ENCODE measurements at regions not wholly inside any gene's neighbourhood (a gene's known extent, or its start where the extent isn't known, plus 50 kb on each side); places are given as distances from the start of the nearest gene placed in this dataset.

GRCh38 chr2:238548902-238549462 lies 122.3 kb downstream of the ASB1 start:
- no peak for DNase-seq (ENCODE audit: low read depth, low spot score)
- no peaks in the 10 kb centered on the region for H3K27me3 ChIP-seq (ENCODE audit: control insufficient read depth, insufficient read depth, low read length)
- in situ Hi-C loops (cut with HindIII; ENCODE audit: low pct_unique_long_range_greater_than_20kb, low sequenced_read_pairs) (no loop called here), intact Hi-C loops (cut with micrococcal nuclease; ENCODE audit: unreplicated experiment) (no loop called here)
- no peaks in the 10 kb centered on the region for H3K4me1 ChIP-seq (ENCODE audit: control insufficient read depth, insufficient read depth, low read length)
- POLR2A ChIA-PET, result no interaction called here
- no peak overlapping the region for H3K4me3 ChIP-seq (ENCODE audit: low read depth in 2 of 2, low read length in 2 of 2)
- peaks cover 8% of the 10 kb centered on the region; the same call in 1 of the 2 replicates for H3K9me3 ChIP-seq (ENCODE audit: control insufficient read depth, insufficient read depth, low read depth, low read length)
- no peak for ATAC-seq
- BruUV-seq (replicated peaks), result no TSS peak
- no peaks in the 10 kb centered on the region for H3K36me3 ChIP-seq (ENCODE audit: control insufficient read depth, insufficient read depth, low read length)
- no peak overlapping the region for H3K27ac ChIP-seq (ENCODE audit: low read length)
- CTCF ChIA-PET, result no interaction called here
- no peak for TF ChIP-seq POLR2AphosphoS5 (IDR thresholded peaks at IDR 0.05; ENCODE audit: low read depth, low read length)
- TF ChIP-seq SIN3A (IDR thresholded peaks at IDR 0.05; ENCODE audit: borderline replicate concordance, insufficient read depth, low read depth, low read length), result no peak
- TF ChIP-seq TCF7L2 (IDR thresholded peaks at IDR 0.05; ENCODE audit: low read depth, low read length), result no peak
- no peak for TF ChIP-seq CTCF (IDR thresholded peaks at IDR 0.05)
- no peak for TF ChIP-seq REST (IDR thresholded peaks at IDR 0.05; ENCODE audit: insufficient read depth in 1 of 2, low read depth in 2 of 2, low read length in 1 of 2)

GRCh38 chr2:238549866-238550265 lies 123.1 kb downstream of the ASB1 start:
- intact Hi-C loops (cut with micrococcal nuclease; ENCODE audit: unreplicated experiment), result no loop called here
- ChIA-PET CTCF (no interaction called here), POLR2A (no interaction called here)
- Histone ChIP-seq H3K27ac (ENCODE audit: low read length) (no peak overlapping the region), H3K36me3 (ENCODE audit: control insufficient read depth, insufficient read depth, low read length) (no peaks in the 10 kb centered on the region), H3K9me3 (ENCODE audit: control insufficient read depth, insufficient read depth, low read depth, low read length) (peaks cover 8% of the 10 kb centered on the region; the same call in 1 of the 2 replicates), H3K4me1 (ENCODE audit: control insufficient read depth, insufficient read depth, low read length) (no peaks in the 10 kb centered on the region), H3K4me3 (ENCODE audit: low read depth in 2 of 2, low read length in 2 of 2) (no peak overlapping the region), H3K27me3 (ENCODE audit: control insufficient read depth, insufficient read depth, low read length) (no peaks in the 10 kb centered on the region)
- in situ Hi-C loops (cut with HindIII; ENCODE audit: low pct_unique_long_range_greater_than_20kb, low sequenced_read_pairs), result no loop called here
- DNase-seq (ENCODE audit: low read depth, low spot score), result no peak
- no peak for ATAC-seq
- TF ChIP-seq TCF7L2 (IDR thresholded peaks at IDR 0.05; ENCODE audit: low read depth, low read length) (no peak), CTCF (IDR thresholded peaks at IDR 0.05) (no peak), REST (IDR thresholded peaks at IDR 0.05; ENCODE audit: insufficient read depth in 1 of 2, low read depth in 2 of 2, low read length in 1 of 2) (no peak), SIN3A (IDR thresholded peaks at IDR 0.05; ENCODE audit: borderline replicate concordance, insufficient read depth, low read depth, low read length) (no peak), POLR2AphosphoS5 (IDR thresholded peaks at IDR 0.05; ENCODE audit: low read depth, low read length) (no peak)
- BruUV-seq (replicated peaks), result no TSS peak
